D721Med (cell line): ENCODE measurements at regions not wholly inside any gene's neighbourhood (a gene's known extent, or its start where the extent isn't known, plus 50 kb on each side); places are given as distances from the start of the nearest gene placed in this dataset.

Source experiments
- DNase-seq: peaks from one replicate; pipeline ENCODE4 v3.0.0; 2011; ENCODE audit warnings: low spot score; ENCODE audit not compliant: insufficient read length
- FAIRE-seq: peaks from 2 replicates; lab custom pipeline; 2011; peaks lifted over from hg19 to GRCh38; lab: Jason Lieb, UNC
- TF ChIP-seq, protein P1 (sequence below): IDR thresholded peaks from 2 replicates; pipeline ENCODE4 v1.5.1; 2012; ENCODE audit warnings: mild to moderate bottlenecking, control low read depth; ENCODE audit not compliant: insufficient read depth; ENCODE audit errors: missing control alignments

GRCh38 chr5:25160891-25161290 lies 516.1 kb upstream of the CDH10 start:
- DNase-seq (no peak), FAIRE-seq (no peak)
- TF ChIP-seq, protein P1, sequence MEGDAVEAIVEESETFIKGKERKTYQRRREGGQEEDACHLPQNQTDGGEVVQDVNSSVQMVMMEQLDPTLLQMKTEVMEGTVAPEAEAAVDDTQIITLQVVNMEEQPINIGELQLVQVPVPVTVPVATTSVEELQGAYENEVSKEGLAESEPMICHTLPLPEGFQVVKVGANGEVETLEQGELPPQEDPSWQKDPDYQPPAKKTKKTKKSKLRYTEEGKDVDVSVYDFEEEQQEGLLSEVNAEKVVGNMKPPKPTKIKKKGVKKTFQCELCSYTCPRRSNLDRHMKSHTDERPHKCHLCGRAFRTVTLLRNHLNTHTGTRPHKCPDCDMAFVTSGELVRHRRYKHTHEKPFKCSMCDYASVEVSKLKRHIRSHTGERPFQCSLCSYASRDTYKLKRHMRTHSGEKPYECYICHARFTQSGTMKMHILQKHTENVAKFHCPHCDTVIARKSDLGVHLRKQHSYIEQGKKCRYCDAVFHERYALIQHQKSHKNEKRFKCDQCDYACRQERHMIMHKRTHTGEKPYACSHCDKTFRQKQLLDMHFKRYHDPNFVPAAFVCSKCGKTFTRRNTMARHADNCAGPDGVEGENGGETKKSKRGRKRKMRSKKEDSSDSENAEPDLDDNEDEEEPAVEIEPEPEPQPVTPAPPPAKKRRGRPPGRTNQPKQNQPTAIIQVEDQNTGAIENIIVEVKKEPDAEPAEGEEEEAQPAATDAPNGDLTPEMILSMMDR: no peak

DNA sequence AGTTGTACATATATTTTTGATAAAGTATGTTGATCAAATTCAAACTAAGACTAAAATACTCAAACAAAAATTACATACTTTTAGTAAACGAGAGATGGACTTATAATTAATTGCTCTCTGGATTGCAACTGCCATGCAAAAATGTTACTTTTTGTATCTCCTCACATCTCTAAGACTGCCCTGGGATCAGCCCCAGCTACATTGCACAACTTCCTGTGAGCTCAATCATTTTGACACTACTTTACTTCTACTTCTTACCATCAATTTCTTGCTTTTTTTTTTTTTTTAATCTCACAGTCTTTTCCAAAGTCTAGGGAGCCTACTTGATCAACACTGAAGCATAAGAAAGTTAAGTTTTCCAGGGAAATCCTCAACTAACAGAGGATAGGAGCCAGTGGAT lies 506.0 kb upstream of the CDH10 start:
- TF ChIP-seq, protein P1: no peak
- DNase-seq (no peak), FAIRE-seq (no peak)

DNA sequence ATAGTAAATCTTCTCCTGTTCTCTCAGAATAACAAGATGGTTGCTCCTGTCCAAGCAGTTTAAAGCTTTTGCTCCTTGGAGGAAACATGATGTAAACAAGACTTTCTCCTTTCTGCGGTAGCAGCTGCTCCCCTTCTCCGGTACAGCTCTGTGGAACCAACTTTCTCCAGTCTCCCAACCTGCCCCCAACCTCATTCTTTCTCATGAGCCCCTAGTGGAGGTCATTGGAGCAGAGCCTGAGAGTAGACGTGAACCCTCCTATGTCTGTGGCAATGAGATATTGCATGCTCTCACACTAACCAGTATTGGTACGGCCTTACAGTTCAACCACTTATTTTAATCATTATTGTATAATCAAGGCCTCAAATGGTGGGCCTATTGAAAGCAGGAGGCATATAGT lies 483.8 kb upstream of the CDH10 start:
- DNase-seq: no peak
- TF ChIP-seq, protein P1: no peak
- no peak for FAIRE-seq

GRCh38 chr5:25119650-25120049 lies 474.9 kb upstream of the CDH10 start:
- FAIRE-seq: no peak

GRCh38 chr5:25107853-25108252 lies 463.1 kb upstream of the CDH10 start:
- FAIRE-seq: no peak
- DNase-seq: no peak
- TF ChIP-seq, protein P1: no peak

More at GRCh38 chr5:25119650-25120049, 474.9 kb upstream of the CDH10 start:
- TF ChIP-seq, protein P1: peak; percentile 16
- DNase-seq: no peak

- TF ChIP-seq, protein P1: no peak
- DNase-seq (no peak), FAIRE-seq (no peak)
Measured at GRCh38 chr5:25099538-25099937, 454.8 kb upstream of the CDH10 start.

GRCh38 chr5:25095261-25095660 lies 450.5 kb upstream of the CDH10 start:
- no peak for DNase-seq
- TF ChIP-seq, protein P1: no peak
- no peak for FAIRE-seq
